Liver (tissue), 8 donors: ENCODE measurements at regions not wholly inside any gene's neighbourhood (a gene's known extent, or its start where the extent isn't known, plus 50 kb on each side); places are given as distances from the start of the nearest gene placed in this dataset.

ENCODE experiments used
- DNase-seq: peaks from one replicate; pipeline ENCODE4 v3.0.0-alpha.2; 2017; ENCODE audit warnings: low spot score
- H3K27ac ChIP-seq, 2 donors: one replicate each; pipeline ENCODE4 v1.7.0; 2013; ENCODE audit warnings: inconsistent platforms in 2 of 2, low read length in 2 of 2, control low read depth in 1 of 2, low read depth in 1 of 2, mild to moderate bottlenecking in 1 of 2
- H3K27me3 ChIP-seq, 4 donors: one replicate each; pipeline versions ENCODE4 v1.6.1 to v1.7.0; 2013; ENCODE audit warnings: low read length in 3 of 4, inconsistent platforms in 1 of 4, mild to moderate bottlenecking in 1 of 4, moderate library complexity in 1 of 4; ENCODE audit not compliant: control insufficient read depth in 4 of 4, insufficient read depth in 4 of 4
- H3K36me3 ChIP-seq, 4 donors: one replicate each; pipeline versions ENCODE4 v1.6.1 to v1.7.0; 2013; ENCODE audit warnings: low read length in 3 of 4, mild to moderate bottlenecking in 3 of 4, low read depth in 1 of 4, moderate library complexity in 1 of 4; ENCODE audit not compliant: control insufficient read depth in 4 of 4, insufficient read depth in 3 of 4
- H3K4me1 ChIP-seq, 4 donors: one replicate each; pipeline versions ENCODE4 v1.6.1 to v1.7.0; 2013; ENCODE audit warnings: low read length in 3 of 4, mild to moderate bottlenecking in 3 of 4, moderate library complexity in 1 of 4; ENCODE audit not compliant: control insufficient read depth in 4 of 4, insufficient read depth in 4 of 4
- H3K4me3 ChIP-seq, 3 donors: one replicate each; pipeline versions ENCODE4 v1.6.1 to v1.7.0; 2013; ENCODE audit warnings: low read length in 3 of 3, control low read depth in 1 of 3, low read depth in 1 of 3, mild to moderate bottlenecking in 1 of 3
- H3K9ac ChIP-seq, 2 donors: one replicate each; pipeline ENCODE4 v1.7.0; 2013; ENCODE audit warnings: low read length in 2 of 2, mild to moderate bottlenecking in 2 of 2, moderate library complexity in 2 of 2, control low read depth in 1 of 2, low read depth in 1 of 2
- H3K9me3 ChIP-seq, 4 donors: one replicate each; pipeline versions ENCODE4 v1.6.1 to v1.7.0; 2013; ENCODE audit warnings: low read length in 3 of 4; ENCODE audit not compliant: control insufficient read depth in 4 of 4
- EGR1 ChIP-seq, 2 donors: IDR thresholded peaks; 2 replicates each; pipeline ENCODE4 v1.6.1; 2016 to 2018; ENCODE audit warnings: antibody characterized with exemption in 2 of 2, low read depth in 2 of 2
- FOXA1 ChIP-seq: IDR thresholded peaks from 2 replicates; pipeline ENCODE4 v1.6.1; 2016; ENCODE audit warnings: antibody characterized with exemption
- FOXA2 ChIP-seq: IDR thresholded peaks from 2 replicates; pipeline ENCODE4 v1.6.1; 2016; ENCODE audit warnings: antibody characterized with exemption
- GABPA ChIP-seq, 2 donors: IDR thresholded peaks in 1 of 2; conservative IDR thresholded peaks in 1 of 2; 2 replicates each; pipeline ENCODE4 v1.6.1; 2016; ENCODE audit warnings: antibody characterized with exemption in 2 of 2, mild to moderate bottlenecking in 1 of 2, moderate library complexity in 1 of 2
- HNF4A ChIP-seq, 2 donors: conservative IDR thresholded peaks; 2 replicates each; pipeline ENCODE4 v1.6.1; 2016; ENCODE audit warnings: antibody characterized with exemption in 2 of 2, mild to moderate bottlenecking in 2 of 2
- JUND ChIP-seq, 2 donors: IDR thresholded peaks; 2 replicates each; pipeline ENCODE4 v1.6.1; 2016; ENCODE audit warnings: antibody characterized with exemption in 2 of 2
- NR2F2 ChIP-seq: IDR thresholded peaks from 2 replicates; pipeline ENCODE4 v1.6.1; 2016; ENCODE audit warnings: antibody characterized with exemption
- RAD21 ChIP-seq, 2 donors: IDR thresholded peaks; 2 replicates each; pipeline ENCODE4 v1.6.1; 2016; ENCODE audit warnings: antibody characterized with exemption in 2 of 2, mild to moderate bottlenecking in 2 of 2
- RXRA ChIP-seq, 2 donors: IDR thresholded peaks; 2 replicates each; pipeline ENCODE4 v1.6.1; 2017 to 2018; ENCODE audit warnings: antibody characterized with exemption in 2 of 2, mild to moderate bottlenecking in 1 of 2
- SP1 ChIP-seq: IDR thresholded peaks from 2 replicates; pipeline ENCODE4 v1.6.1; 2018; ENCODE audit warnings: antibody characterized with exemption, mild to moderate bottlenecking
- YY1 ChIP-seq: IDR thresholded peaks from 2 replicates; pipeline ENCODE4 v1.6.1; 2016; ENCODE audit warnings: antibody characterized with exemption, mild to moderate bottlenecking
- WGBS: extraction: QIAGEN DNeasy Blood & Tissue Kit; methylation state at CpG from one replicate; pipeline ENCODE4 v1.1.7; 2013; 5-methylcytosine and 5-hydroxymethylcytosine counted together
- TF ChIP-seq, protein P1 (sequence below): IDR thresholded peaks from 2 replicates; pipeline ENCODE4 v1.6.1; 2016; ENCODE audit warnings: antibody characterized with exemption
- TF ChIP-seq, protein P2 (sequence below): IDR thresholded peaks from 2 replicates; pipeline ENCODE4 v1.6.1; 2016; ENCODE audit warnings: antibody characterized with exemption
- TF ChIP-seq, protein P3 (sequence below): fragments of 150-350 bp; IDR thresholded peaks from 2 replicates; pipeline ENCODE4 v1.5.1; 2017; ENCODE audit warnings: improper control_type of control experiment, low read depth, low read length; ENCODE audit not compliant: missing input control
- TF ChIP-seq, protein P4 (sequence below): IDR thresholded peaks from 2 replicates; pipeline ENCODE4 v1.6.1; 2016; ENCODE audit warnings: antibody characterized with exemption, mild to moderate bottlenecking
- TF ChIP-seq, protein P5 (sequence below): IDR thresholded peaks from 2 replicates; pipeline ENCODE4 v1.6.1; 2016; ENCODE audit warnings: antibody characterized with exemption
- donor health status: healthy.
- donor health status: healthy.
- donor health status: healthy.
- donor health status: healthy.
- donor health status: healthy.

DNA sequence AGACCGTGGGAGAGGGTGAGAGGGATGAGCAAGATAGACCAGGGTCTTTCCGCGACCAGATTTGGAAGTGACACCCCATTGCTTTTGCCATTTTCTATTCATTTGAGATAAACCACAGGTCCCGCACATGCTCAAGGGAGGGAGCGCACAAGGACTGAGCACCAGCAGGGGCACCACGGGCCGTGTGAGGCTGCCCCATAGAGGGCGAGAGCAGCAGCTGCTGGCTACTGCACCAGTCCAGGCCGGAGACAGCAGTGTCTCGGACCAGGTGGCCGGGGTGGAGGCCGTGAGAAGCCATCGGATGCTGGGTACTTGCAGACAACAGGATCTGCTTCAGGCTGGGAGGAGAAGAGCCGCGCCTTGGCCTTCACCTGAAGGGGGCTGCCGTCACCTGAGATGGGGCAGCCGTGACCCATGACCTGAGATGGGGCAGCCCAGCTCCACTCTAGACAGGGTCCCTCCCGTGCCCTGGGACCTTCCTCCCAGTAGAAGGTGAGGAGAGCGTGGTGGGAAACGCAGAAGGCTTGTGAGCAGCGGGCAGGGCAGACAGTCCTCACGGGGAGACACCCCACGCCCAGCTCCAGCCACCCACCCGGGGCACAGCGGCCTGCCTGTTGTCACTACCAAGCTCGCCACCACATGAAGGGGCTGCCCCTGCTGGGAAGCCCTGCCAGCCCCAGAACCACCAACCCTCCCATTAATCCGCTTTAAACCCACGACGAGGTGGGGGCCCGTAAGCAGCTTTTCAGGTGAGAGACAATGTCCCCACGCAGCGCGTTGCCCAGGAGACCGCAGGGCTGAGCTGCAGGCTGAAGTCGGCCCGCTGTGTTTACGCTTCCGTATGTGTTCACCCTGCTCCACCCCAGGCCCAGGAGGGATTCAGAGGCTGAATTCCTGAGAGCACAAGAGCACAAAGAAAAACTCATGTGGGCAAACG lies 61.7 kb upstream of the FBRSL1 start:
- Histone ChIP-seq H3K4me3 (no peak overlapping the region), H3K9ac (no peak overlapping the region), H3K27ac (no peak overlapping the region), H3K9me3 (no peaks in the 10 kb centered on the region), H3K36me3 (no peaks in the 10 kb centered on the region), H3K27me3 (peaks cover 0 to 5% (median 0%) of the 10 kb centered on the region in 4 donors), H3K4me1 (peaks cover 3 to 19% (median 10%) of the 10 kb centered on the region in 4 donors)
- no peak for DNase-seq
- TF ChIP-seq FOXA2 (no peak), RXRA (IDR thresholded peaks at IDR 0.05) (no peak), RAD21 (IDR thresholded peaks at IDR 0.05) (no peak), FOXA1 (no peak), HNF4A (conservative IDR thresholded peaks at IDR 0.05) (no peak), JUND (IDR thresholded peaks at IDR 0.05) (no peak), NR2F2 (no peak), YY1 (no peak)
- TF ChIP-seq, protein P1, sequence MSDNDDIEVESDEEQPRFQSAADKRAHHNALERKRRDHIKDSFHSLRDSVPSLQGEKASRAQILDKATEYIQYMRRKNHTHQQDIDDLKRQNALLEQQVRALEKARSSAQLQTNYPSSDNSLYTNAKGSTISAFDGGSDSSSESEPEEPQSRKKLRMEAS: no peak
- TF ChIP-seq, protein P2, sequence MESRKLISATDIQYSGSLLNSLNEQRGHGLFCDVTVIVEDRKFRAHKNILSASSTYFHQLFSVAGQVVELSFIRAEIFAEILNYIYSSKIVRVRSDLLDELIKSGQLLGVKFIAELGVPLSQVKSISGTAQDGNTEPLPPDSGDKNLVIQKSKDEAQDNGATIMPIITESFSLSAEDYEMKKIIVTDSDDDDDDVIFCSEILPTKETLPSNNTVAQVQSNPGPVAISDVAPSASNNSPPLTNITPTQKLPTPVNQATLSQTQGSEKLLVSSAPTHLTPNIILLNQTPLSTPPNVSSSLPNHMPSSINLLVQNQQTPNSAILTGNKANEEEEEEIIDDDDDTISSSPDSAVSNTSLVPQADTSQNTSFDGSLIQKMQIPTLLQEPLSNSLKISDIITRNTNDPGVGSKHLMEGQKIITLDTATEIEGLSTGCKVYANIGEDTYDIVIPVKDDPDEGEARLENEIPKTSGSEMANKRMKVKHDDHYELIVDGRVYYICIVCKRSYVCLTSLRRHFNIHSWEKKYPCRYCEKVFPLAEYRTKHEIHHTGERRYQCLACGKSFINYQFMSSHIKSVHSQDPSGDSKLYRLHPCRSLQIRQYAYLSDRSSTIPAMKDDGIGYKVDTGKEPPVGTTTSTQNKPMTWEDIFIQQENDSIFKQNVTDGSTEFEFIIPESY: no peak
- TF ChIP-seq, protein P3, sequence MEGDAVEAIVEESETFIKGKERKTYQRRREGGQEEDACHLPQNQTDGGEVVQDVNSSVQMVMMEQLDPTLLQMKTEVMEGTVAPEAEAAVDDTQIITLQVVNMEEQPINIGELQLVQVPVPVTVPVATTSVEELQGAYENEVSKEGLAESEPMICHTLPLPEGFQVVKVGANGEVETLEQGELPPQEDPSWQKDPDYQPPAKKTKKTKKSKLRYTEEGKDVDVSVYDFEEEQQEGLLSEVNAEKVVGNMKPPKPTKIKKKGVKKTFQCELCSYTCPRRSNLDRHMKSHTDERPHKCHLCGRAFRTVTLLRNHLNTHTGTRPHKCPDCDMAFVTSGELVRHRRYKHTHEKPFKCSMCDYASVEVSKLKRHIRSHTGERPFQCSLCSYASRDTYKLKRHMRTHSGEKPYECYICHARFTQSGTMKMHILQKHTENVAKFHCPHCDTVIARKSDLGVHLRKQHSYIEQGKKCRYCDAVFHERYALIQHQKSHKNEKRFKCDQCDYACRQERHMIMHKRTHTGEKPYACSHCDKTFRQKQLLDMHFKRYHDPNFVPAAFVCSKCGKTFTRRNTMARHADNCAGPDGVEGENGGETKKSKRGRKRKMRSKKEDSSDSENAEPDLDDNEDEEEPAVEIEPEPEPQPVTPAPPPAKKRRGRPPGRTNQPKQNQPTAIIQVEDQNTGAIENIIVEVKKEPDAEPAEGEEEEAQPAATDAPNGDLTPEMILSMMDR: no peak
- TF ChIP-seq, protein P4, sequence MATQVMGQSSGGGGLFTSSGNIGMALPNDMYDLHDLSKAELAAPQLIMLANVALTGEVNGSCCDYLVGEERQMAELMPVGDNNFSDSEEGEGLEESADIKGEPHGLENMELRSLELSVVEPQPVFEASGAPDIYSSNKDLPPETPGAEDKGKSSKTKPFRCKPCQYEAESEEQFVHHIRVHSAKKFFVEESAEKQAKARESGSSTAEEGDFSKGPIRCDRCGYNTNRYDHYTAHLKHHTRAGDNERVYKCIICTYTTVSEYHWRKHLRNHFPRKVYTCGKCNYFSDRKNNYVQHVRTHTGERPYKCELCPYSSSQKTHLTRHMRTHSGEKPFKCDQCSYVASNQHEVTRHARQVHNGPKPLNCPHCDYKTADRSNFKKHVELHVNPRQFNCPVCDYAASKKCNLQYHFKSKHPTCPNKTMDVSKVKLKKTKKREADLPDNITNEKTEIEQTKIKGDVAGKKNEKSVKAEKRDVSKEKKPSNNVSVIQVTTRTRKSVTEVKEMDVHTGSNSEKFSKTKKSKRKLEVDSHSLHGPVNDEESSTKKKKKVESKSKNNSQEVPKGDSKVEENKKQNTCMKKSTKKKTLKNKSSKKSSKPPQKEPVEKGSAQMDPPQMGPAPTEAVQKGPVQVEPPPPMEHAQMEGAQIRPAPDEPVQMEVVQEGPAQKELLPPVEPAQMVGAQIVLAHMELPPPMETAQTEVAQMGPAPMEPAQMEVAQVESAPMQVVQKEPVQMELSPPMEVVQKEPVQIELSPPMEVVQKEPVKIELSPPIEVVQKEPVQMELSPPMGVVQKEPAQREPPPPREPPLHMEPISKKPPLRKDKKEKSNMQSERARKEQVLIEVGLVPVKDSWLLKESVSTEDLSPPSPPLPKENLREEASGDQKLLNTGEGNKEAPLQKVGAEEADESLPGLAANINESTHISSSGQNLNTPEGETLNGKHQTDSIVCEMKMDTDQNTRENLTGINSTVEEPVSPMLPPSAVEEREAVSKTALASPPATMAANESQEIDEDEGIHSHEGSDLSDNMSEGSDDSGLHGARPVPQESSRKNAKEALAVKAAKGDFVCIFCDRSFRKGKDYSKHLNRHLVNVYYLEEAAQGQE: no peak
- WGBS: 64% methylated on average over 39 of the region's 39 CpGs

DNA sequence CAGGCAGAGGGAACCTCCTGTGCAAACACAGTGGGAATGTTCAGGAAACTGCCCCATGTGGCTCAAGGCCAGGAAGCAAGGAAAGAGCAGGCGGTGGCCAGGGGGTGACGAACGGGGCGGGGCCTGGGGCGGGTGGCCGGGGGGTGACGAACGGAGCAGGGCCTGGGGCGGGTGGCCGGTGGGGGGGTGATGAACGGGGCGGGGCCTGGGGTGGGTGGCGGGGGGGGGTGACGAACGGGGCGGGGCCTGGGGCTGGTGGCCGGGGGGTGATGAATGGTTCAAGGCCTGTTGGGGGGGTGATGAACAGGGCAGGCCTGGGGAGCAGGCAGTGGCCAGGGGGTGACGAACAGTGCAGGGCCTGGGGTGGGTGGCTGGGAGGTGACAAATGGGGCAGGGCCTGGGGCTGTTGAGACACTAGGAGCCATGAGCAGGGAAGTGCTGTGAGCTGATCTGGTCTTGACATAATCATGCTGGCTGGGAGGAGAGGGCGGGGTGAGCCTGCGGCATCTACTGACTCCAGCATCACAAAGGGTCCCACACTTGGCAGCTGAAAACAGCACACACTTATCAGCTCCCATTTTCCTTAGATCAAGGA lies 62.7 kb upstream of the FBRSL1 start:
- no peak overlapping the region for H3K4me3 ChIP-seq
- peaks cover 3 to 19% (median 10%) of the 10 kb centered on the region in 4 donors for H3K4me1 ChIP-seq
- no peaks in the 10 kb centered on the region for H3K9me3 ChIP-seq
- whole genome bisulfite sequencing: 53% methylated on average over 16 of the region's 20 CpGs
- H3K27ac ChIP-seq: no peak overlapping the region
- DNase-seq: no peak
- H3K36me3 ChIP-seq: no peaks in the 10 kb centered on the region
- no peak overlapping the region for H3K9ac ChIP-seq
- peaks cover 0 to 7% (median 0%) of the 10 kb centered on the region in 4 donors for H3K27me3 ChIP-seq
- TF ChIP-seq, protein P5, sequence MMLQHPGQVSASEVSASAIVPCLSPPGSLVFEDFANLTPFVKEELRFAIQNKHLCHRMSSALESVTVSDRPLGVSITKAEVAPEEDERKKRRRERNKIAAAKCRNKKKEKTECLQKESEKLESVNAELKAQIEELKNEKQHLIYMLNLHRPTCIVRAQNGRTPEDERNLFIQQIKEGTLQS: no peak
- TF ChIP-seq SP1 (no peak), EGR1 (IDR thresholded peaks at IDR 0.05; ENCODE audit: low read depth in 2 of 2) (no peak), RXRA (IDR thresholded peaks at IDR 0.05) (no peak), GABPA (IDR thresholded peaks at IDR 0.05 in 1 of 2, conservative IDR thresholded peaks at IDR 0.05 in 1 of 2) (no peak), HNF4A (conservative IDR thresholded peaks at IDR 0.05) (no peak), FOXA2 (no peak)
- TF ChIP-seq, protein P1: no peak
- TF ChIP-seq, protein P2: no peak
